ENCODE measurements at regions not wholly inside any gene's neighbourhood (a gene's known extent, or its start where the extent isn't known, plus 50 kb on each side); places are given as distances from the start of the nearest gene placed in this dataset.
"Not testable (repeated sequence)": the region's sequence is repeated elsewhere in the genome, so short reads cannot be mapped to it uniquely, and the experiment has no call there.

- DNase-seq (ENCODE audit: low spot score): no peak
These were observed 87.3 kb upstream of the ABCC4 start for GRCh38 chr13:95388420-95389079.

GRCh38 chr13:95391362-95391761 is 90.1 kb upstream of the ABCC4 start:
- DNase-seq (ENCODE audit: low spot score): no peak

- DNase-seq (ENCODE audit: low spot score): no peak
These were observed 90.5 kb upstream of the ABCC4 start for GRCh38 chr13:95391785-95392184.

GRCh38 chr13:95392597-95392996 is 91.3 kb upstream of the ABCC4 start:
- DNase-seq (ENCODE audit: low spot score): no peak

- DNase-seq (ENCODE audit: low spot score): no peak
These were observed 102.3 kb upstream of the ABCC4 start for GRCh38 chr13:95403349-95404140.

- DNase-seq (ENCODE audit: low spot score): peak; percentile 58
These were observed 103.1 kb upstream of the ABCC4 start for GRCh38 chr13:95404141-95404882.

- DNase-seq (ENCODE audit: low spot score): no peak
These were observed 104.9 kb upstream of the ABCC4 start for GRCh38 chr13:95406176-95406575.

- DNase-seq (ENCODE audit: low spot score): peak; percentile 37
These were observed 110.3 kb upstream of the ABCC4 start for GRCh38 chr13:95411428-95412040.

- no peak for DNase-seq (ENCODE audit: low spot score)
These were observed 117.7 kb upstream of the ABCC4 start for GRCh38 chr13:95418946-95419345.

- no peak for DNase-seq (ENCODE audit: low spot score)
These were observed 119.2 kb upstream of the ABCC4 start for GRCh38 chr13:95420501-95420900.

GRCh38 chr13:95426631-95427030 is 125.4 kb upstream of the ABCC4 start:
- DNase-seq (ENCODE audit: low spot score): no peak

- not testable (repeated sequence) for DNase-seq (ENCODE audit: low spot score)
These were observed 122.0 kb upstream of the CLDN10 start for GRCh38 chr13:95430525-95430924.

- no peak for DNase-seq (ENCODE audit: low spot score)
These were observed 120.4 kb upstream of the CLDN10 start for GRCh38 chr13:95432141-95432540.

GRCh38 chr13:95433537-95433936 is 119.0 kb upstream of the CLDN10 start:
- DNase-seq (ENCODE audit: low spot score): no peak

- no peak for DNase-seq (ENCODE audit: low spot score)
These were observed 118.4 kb upstream of the CLDN10 start for GRCh38 chr13:95434111-95434510.

GRCh38 chr13:95437561-95437960 is 115.0 kb upstream of the CLDN10 start:
- no peak for DNase-seq (ENCODE audit: low spot score)

GRCh38 chr13:95438297-95438696 is 114.2 kb upstream of the CLDN10 start:
- peak; percentile 7 for DNase-seq (ENCODE audit: low spot score)

GRCh38 chr13:95440441-95441088 is 112.0 kb upstream of the CLDN10 start:
- DNase-seq (ENCODE audit: low spot score): no peak

GRCh38 chr13:95441326-95441725 is 111.2 kb upstream of the CLDN10 start:
- no peak for DNase-seq (ENCODE audit: low spot score)

- DNase-seq (ENCODE audit: low spot score): no peak
These were observed 108.4 kb upstream of the CLDN10 start for GRCh38 chr13:95444006-95444730.

GRCh38 chr13:95445131-95445530 is 107.4 kb upstream of the CLDN10 start:
- no peak for DNase-seq (ENCODE audit: low spot score)
